H9 (cell line): ENCODE measurements at regions not wholly inside any gene's neighbourhood (a gene's known extent, or its start where the extent isn't known, plus 50 kb on each side); places are given as distances from the start of the nearest gene placed in this dataset.

Experiments used
- DNase-seq: peaks from one replicate; pipeline ENCODE4 v3.0.0-alpha.2; 2017
- H2AFZ ChIP-seq: one replicate; pipeline ENCODE4 v1.6.1; 2013; ENCODE audit warnings: mild to moderate bottlenecking, low read length, control low read depth, moderate library complexity
- H2AK5ac ChIP-seq: 2 replicates; pipeline ENCODE4 v1.6.1; 2013; ENCODE audit warnings: low read length, control low read depth, mixed read lengths; ENCODE audit not compliant: insufficient read length
- H2BK120ac ChIP-seq: one replicate; pipeline ENCODE4 v1.6.1; 2013; ENCODE audit warnings: low read depth, mild to moderate bottlenecking, low read length, control low read depth, inconsistent platforms; ENCODE audit not compliant: poor library complexity, severe bottlenecking
- H2BK12ac ChIP-seq: 2 replicates; pipeline ENCODE4 v1.6.1; 2013; ENCODE audit warnings: low read length, control low read depth, mixed read lengths, low read depth; ENCODE audit not compliant: insufficient read length
- H2BK15ac ChIP-seq: 2 replicates; pipeline ENCODE4 v1.6.1; 2013; ENCODE audit warnings: low read depth, low read length, control low read depth
- H2BK20ac ChIP-seq: one replicate; pipeline ENCODE4 v1.6.1; 2013; ENCODE audit warnings: low read depth, mild to moderate bottlenecking, low read length, control low read depth, inconsistent platforms; ENCODE audit not compliant: poor library complexity, severe bottlenecking
- H2BK5ac ChIP-seq: 2 replicates; pipeline ENCODE4 v1.6.1; 2013; ENCODE audit warnings: low read length, control low read depth, mixed read lengths; ENCODE audit not compliant: insufficient read length
- H3K14ac ChIP-seq: 2 replicates; pipeline ENCODE4 v1.6.1; 2013; ENCODE audit warnings: low read length, control low read depth; ENCODE audit not compliant: insufficient read depth
- H3K18ac ChIP-seq: 2 replicates; pipeline ENCODE4 v1.6.1; 2013; ENCODE audit warnings: low read depth, mild to moderate bottlenecking, mixed read lengths, low read length, control low read depth; ENCODE audit not compliant: insufficient read length
- H3K23ac ChIP-seq: 2 replicates; pipeline ENCODE4 v1.6.1; 2013; ENCODE audit warnings: low read length, control low read depth, mixed read lengths, low read depth; ENCODE audit not compliant: insufficient read length
- H3K23me2 ChIP-seq: 2 replicates; pipeline ENCODE4 v1.6.1; 2013; ENCODE audit warnings: low read depth, mild to moderate bottlenecking, mixed read lengths, low read length, control low read depth; ENCODE audit not compliant: insufficient read length, poor library complexity, severe bottlenecking
- H3K27ac ChIP-seq: 2 replicates; pipeline ENCODE4 v1.5.1; 2013; ENCODE audit warnings: low read length, control low read depth, mixed read lengths, low read depth; ENCODE audit not compliant: insufficient read length
- H3K27me3 ChIP-seq: 2 replicates; pipeline ENCODE4 v1.6.1; 2013; ENCODE audit warnings: low read length, control low read depth, inconsistent platforms; ENCODE audit not compliant: insufficient read depth
- H3K4ac ChIP-seq: 2 replicates; pipeline ENCODE4 v1.6.1; 2013; ENCODE audit warnings: low read depth, mild to moderate bottlenecking, control low read depth, inconsistent platforms, low read length, moderate library complexity
- H3K4me1 ChIP-seq: 2 replicates; pipeline ENCODE4 v1.6.1; 2013; ENCODE audit warnings: low read length, control low read depth, inconsistent platforms; ENCODE audit not compliant: insufficient read depth
- H3K4me2 ChIP-seq: 2 replicates; pipeline ENCODE4 v1.6.1; 2013; ENCODE audit warnings: low read length, control low read depth, mixed read lengths; ENCODE audit not compliant: insufficient read length, insufficient read depth
- H3K56ac ChIP-seq: 2 replicates; pipeline ENCODE4 v1.6.1; 2013; ENCODE audit warnings: low read depth, mild to moderate bottlenecking, mixed read lengths, low read length, control low read depth; ENCODE audit not compliant: insufficient read length
- H3K79me1 ChIP-seq: 2 replicates; pipeline ENCODE4 v1.6.1; 2013; ENCODE audit warnings: low read depth, mild to moderate bottlenecking, moderate library complexity, low read length, control low read depth, inconsistent platforms; ENCODE audit not compliant: insufficient read depth, poor library complexity, severe bottlenecking
- H3K79me2 ChIP-seq: 2 replicates; pipeline ENCODE4 v1.6.1; 2013; ENCODE audit warnings: low read length, control low read depth, inconsistent platforms; ENCODE audit not compliant: insufficient read depth
- H3K9ac ChIP-seq: 2 replicates; pipeline ENCODE4 v1.6.1; 2013; ENCODE audit warnings: low read length, control low read depth, mixed read lengths; ENCODE audit not compliant: insufficient read length; ENCODE audit errors: extremely low read depth
- H3K9me3 ChIP-seq: one replicate; pipeline ENCODE4 v1.6.1; 2013; ENCODE audit warnings: low read depth, low read length, inconsistent platforms; ENCODE audit not compliant: control insufficient read depth
- H3T11ph ChIP-seq: one replicate; pipeline ENCODE4 v1.6.1; 2013; ENCODE audit warnings: mild to moderate bottlenecking, low read length, control low read depth, inconsistent platforms
- H4K20me1 ChIP-seq: one replicate; pipeline ENCODE4 v1.6.1; 2013; ENCODE audit not compliant: control insufficient read depth, insufficient read length, insufficient read depth
- H4K5ac ChIP-seq: 2 replicates; pipeline ENCODE4 v1.6.1; 2013; ENCODE audit warnings: low read depth, mild to moderate bottlenecking, mixed read lengths, low read length, control low read depth; ENCODE audit not compliant: insufficient read length
- H4K8ac ChIP-seq: replicated peaks from 2 replicates; pipeline ENCODE4 v1.6.1; 2013; ENCODE audit warnings: low read length, control low read depth, mixed read lengths, low read depth; ENCODE audit not compliant: insufficient read length
- H4K91ac ChIP-seq: 2 replicates; pipeline ENCODE4 v1.6.1; 2013; ENCODE audit warnings: low read depth, mild to moderate bottlenecking, moderate library complexity, mixed read lengths, low read length, control low read depth; ENCODE audit not compliant: insufficient read length
- H3K27ac Mint-ChIP-seq, 3 experiments: 2 replicates in 2 of 3; 3 replicates in 1 of 3; pipeline ENCODE4 v1.8.0; 2020 to 2021; ENCODE audit warnings: mixed read lengths in 3 of 3, mild to moderate bottlenecking in 1 of 3, moderate library complexity in 1 of 3
- H3K27me3 Mint-ChIP-seq: 2 replicates; pipeline ENCODE4 v1.8.0; 2021; ENCODE audit warnings: low read depth, mild to moderate bottlenecking, moderate library complexity, mixed read lengths
- H3K36me3 Mint-ChIP-seq, 3 experiments: 2 replicates in 2 of 3; 3 replicates in 1 of 3; pipeline ENCODE4 v1.8.0; 2020 to 2021; ENCODE audit warnings: low read depth in 3 of 3, mixed read lengths in 3 of 3; ENCODE audit not compliant: insufficient read depth in 1 of 3
- H3K4me1 Mint-ChIP-seq, 2 experiments: 2 replicates each; pipeline ENCODE4 v1.8.0; 2020; ENCODE audit warnings: mixed read lengths in 2 of 2
- H3K4me3 Mint-ChIP-seq, 2 experiments: 2 replicates in 1 of 2; 3 replicates in 1 of 2; pipeline ENCODE4 v1.8.0; 2020 to 2021; ENCODE audit warnings: mild to moderate bottlenecking in 2 of 2, mixed read lengths in 2 of 2, moderate library complexity in 1 of 2
- H3K9me3 Mint-ChIP-seq, 2 experiments: 2 replicates in 1 of 2; 3 replicates in 1 of 2; pipeline ENCODE4 v1.8.0; 2020; ENCODE audit warnings: mild to moderate bottlenecking in 2 of 2, mixed read lengths in 2 of 2, moderate library complexity in 1 of 2
- WGBS: extraction: QIAGEN DNeasy Blood & Tissue Kit; methylation state at CpG from one replicate; pipeline ENCODE4 v1.1.7; 2013; ENCODE audit warnings: missing lambda C conversion rate, low lambda C conversion rate, mixed read lengths; ENCODE audit not compliant: insufficient read length; ENCODE audit errors: extremely low coverage; 5-methylcytosine and 5-hydroxymethylcytosine counted together
- TF ChIP-seq, protein P1 (sequence below): fragments of 200-600 bp; sonication (generic); conservative IDR thresholded peaks from 3 replicates; pipeline ENCODE4 v1.8.0; 2021; ENCODE audit warnings: antibody characterized with exemption, mild to moderate bottlenecking

DNA sequence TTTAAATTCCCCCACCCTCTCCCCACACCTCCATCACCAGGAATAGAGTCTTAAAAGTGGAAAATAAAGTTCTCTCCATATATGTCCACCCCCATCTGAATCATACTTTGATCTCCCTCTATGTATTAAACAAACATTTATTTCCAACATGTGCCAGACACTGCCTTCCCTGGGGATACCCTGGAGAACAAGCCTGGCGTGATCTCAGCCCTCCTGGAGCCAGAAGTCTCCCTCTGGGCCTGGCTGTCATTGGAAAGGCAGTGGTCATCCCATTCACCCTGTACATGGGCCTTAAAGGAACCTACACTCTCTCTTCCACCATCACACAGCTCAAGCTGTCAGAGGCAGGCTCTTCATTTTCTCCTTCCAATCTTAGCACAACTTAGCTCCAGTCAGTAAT is 143.6 kb downstream of the EMP1 start:
- Histone ChIP-seq H3K23me2 (no peaks in the 10 kb centered on the region), H3K9ac (no peak overlapping the region), H4K5ac (no peak overlapping the region), H2BK5ac (no peak overlapping the region), H2AFZ (no peak overlapping the region), H3K18ac (no peak overlapping the region), H2BK120ac (no peak overlapping the region), H2AK5ac (no peak overlapping the region), H2BK15ac (no peak overlapping the region), H4K8ac (no peak overlapping the region), H3K23ac (no peak overlapping the region), H3K27me3 (no peaks in the 10 kb centered on the region), H3K4me1 (no peaks in the 10 kb centered on the region), H4K91ac (no peak overlapping the region), H3K4ac (no peak overlapping the region), H3K27ac (no peak overlapping the region), H2BK20ac (no peak overlapping the region), H3K79me1 (no peaks in the 10 kb centered on the region), H3T11ph (no peak overlapping the region), H3K14ac (no peak overlapping the region), H4K20me1 (no peaks in the 10 kb centered on the region), H3K79me2 (no peaks in the 10 kb centered on the region), H3K9me3 (no peaks in the 10 kb centered on the region), H2BK12ac (no peak overlapping the region), H3K56ac (no peak overlapping the region), H3K4me2 (no peak overlapping the region)
- WGBS: no CpG with 5 or more reads among the region's 1 CpG
- Mint-ChIP-seq H3K4me3 (no peak overlapping the region), H3K4me1 (no peaks in the 10 kb centered on the region), H3K27me3 (no peaks in the 10 kb centered on the region; the same call in 1 of the 2 replicates), H3K27ac (no peak overlapping the region), H3K36me3 (no peaks in the 10 kb centered on the region; a peak in 1 of 7 replicates), H3K9me3 (no peaks in the 10 kb centered on the region; a peak in 1 of 5 replicates)
- TF ChIP-seq, protein P1, sequence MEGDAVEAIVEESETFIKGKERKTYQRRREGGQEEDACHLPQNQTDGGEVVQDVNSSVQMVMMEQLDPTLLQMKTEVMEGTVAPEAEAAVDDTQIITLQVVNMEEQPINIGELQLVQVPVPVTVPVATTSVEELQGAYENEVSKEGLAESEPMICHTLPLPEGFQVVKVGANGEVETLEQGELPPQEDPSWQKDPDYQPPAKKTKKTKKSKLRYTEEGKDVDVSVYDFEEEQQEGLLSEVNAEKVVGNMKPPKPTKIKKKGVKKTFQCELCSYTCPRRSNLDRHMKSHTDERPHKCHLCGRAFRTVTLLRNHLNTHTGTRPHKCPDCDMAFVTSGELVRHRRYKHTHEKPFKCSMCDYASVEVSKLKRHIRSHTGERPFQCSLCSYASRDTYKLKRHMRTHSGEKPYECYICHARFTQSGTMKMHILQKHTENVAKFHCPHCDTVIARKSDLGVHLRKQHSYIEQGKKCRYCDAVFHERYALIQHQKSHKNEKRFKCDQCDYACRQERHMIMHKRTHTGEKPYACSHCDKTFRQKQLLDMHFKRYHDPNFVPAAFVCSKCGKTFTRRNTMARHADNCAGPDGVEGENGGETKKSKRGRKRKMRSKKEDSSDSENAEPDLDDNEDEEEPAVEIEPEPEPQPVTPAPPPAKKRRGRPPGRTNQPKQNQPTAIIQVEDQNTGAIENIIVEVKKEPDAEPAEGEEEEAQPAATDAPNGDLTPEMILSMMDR: no peak
- DNase-seq: no peak
